Pancreas (tissue), 10 donors: ENCODE measurements at regions not wholly inside any gene's neighbourhood (a gene's known extent, or its start where the extent isn't known, plus 50 kb on each side); places are given as distances from the start of the nearest gene placed in this dataset.

Source experiments
- ATAC-seq, 4 donors: fragments of 200-7000 bp; cut with Tn5 transposase; one replicate each; pipeline versions ENCODE4 v1.8.0 to v1.9.1; 2020; ENCODE audit warnings: mild to moderate bottlenecking in 4 of 4, moderate library complexity in 4 of 4
- DNase-seq, 6 donors: peaks; one replicate each; pipeline ENCODE4 v3.0.0-alpha.2; 2020
- FAIRE-seq: peaks from 2 replicates; lab custom pipeline; 2012; peaks lifted over from hg19 to GRCh38; lab: Jason Lieb, UNC
- H3K27ac ChIP-seq, 4 donors: fragments of 200-600 bp; sonication (generic); 1 replicate in 3 of 4; 2 replicates in 1 of 4; pipeline versions ENCODE4 v1.5.0 to v1.8.0; 2020
- H3K27me3 ChIP-seq, 4 donors: fragments of 200-600 bp; one replicate each; pipeline ENCODE4 v1.8.0; 2021
- H3K36me3 ChIP-seq, 3 donors: fragments of 200-600 bp; sonication (generic) in 1 of 3; one replicate each; pipeline versions ENCODE4 v1.5.0 to v1.8.0; 2020 to 2021
- H3K4me1 ChIP-seq, 3 donors: fragments of 200-600 bp; one replicate each; pipeline ENCODE4 v1.8.0; 2021
- H3K4me3 ChIP-seq, 4 donors: fragments of 200-600 bp; sonication (generic) in 2 of 4; one replicate each; pipeline versions ENCODE4 v1.5.0 to v1.8.0; 2020 to 2021
- H3K9me3 ChIP-seq, 4 donors: fragments of 200-600 bp; one replicate each; pipeline ENCODE4 v1.8.0; 2021
- WGBS, 2 donors: extraction: QIAGEN DNeasy Blood & Tissue Kit; methylation state at CpG; one replicate each; pipeline ENCODE4 v1.1.7; 2013; 5-methylcytosine and 5-hydroxymethylcytosine counted together
- intact Hi-C, 3 donors: fragments of 100-400 bp; cut with DNase I; formaldehyde crosslinking; loops; one replicate each; pipeline versions ENCODE4 v1.11.1 to v1.14.2; 2022
- TF ChIP-seq, protein P1 (sequence below), 4 donors: fragments of 200-600 bp; sonication (generic) in 3 of 4; IDR thresholded peaks; one replicate each; pipeline versions ENCODE4 v1.5.0 to v1.8.0; 2021; ENCODE audit warnings: antibody characterized with exemption in 4 of 4
- donor health status: healthy with polysubstance abuse.
- donor health status: DM: no; HTN: no; CAD: no; lungs with moderate emphysema.
- donor health status: DM: no; HTN: no; CAD: no.
- donor health status: control.
- donor health status: control.
- donor health status: Bipolar disorder and iron deficiency.
- donor health status: DM: yes; HTN: yes; CAD: no.
- donor health status: DM: no; HTN: no; CAD: no.
- donor health status: DM: no; HTN: no; CAD: no.
- donor health status: DM: yes; HTN: yes; CAD: no.

GRCh38 chr18:60123031-60123430 is 223.2 kb downstream of the PMAIP1 start:
- FAIRE-seq, result no peak
- TF ChIP-seq, protein P1, sequence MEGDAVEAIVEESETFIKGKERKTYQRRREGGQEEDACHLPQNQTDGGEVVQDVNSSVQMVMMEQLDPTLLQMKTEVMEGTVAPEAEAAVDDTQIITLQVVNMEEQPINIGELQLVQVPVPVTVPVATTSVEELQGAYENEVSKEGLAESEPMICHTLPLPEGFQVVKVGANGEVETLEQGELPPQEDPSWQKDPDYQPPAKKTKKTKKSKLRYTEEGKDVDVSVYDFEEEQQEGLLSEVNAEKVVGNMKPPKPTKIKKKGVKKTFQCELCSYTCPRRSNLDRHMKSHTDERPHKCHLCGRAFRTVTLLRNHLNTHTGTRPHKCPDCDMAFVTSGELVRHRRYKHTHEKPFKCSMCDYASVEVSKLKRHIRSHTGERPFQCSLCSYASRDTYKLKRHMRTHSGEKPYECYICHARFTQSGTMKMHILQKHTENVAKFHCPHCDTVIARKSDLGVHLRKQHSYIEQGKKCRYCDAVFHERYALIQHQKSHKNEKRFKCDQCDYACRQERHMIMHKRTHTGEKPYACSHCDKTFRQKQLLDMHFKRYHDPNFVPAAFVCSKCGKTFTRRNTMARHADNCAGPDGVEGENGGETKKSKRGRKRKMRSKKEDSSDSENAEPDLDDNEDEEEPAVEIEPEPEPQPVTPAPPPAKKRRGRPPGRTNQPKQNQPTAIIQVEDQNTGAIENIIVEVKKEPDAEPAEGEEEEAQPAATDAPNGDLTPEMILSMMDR (IDR thresholded peaks at IDR 0.05), result no peak

DNA sequence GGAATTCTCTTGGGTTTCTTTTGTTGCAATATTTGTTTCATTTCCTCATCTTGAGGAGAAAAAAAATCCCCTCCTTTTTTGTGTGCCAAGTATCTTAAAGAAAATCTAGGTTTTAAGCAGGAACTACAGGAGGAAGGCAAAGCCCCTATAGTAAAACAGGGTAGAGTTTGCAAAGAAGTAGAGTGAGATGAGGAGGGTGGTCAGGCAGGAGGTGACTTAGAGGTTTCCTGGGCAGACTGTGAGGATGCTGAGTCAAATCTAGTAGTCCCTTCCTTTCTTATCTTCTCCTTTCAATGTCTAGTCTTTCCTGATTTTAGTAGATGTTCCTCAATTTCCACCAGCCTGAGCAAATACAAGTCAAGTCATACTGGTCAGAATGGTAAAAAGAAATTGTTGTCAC is 222.5 kb downstream of the PMAIP1 start:
- TF ChIP-seq, protein P1 (IDR thresholded peaks at IDR 0.05), result no peak
- no peak for FAIRE-seq

More at GRCh38 chr18:60123031-60123430, 223.2 kb downstream of the PMAIP1 start:
- 67% methylated on average over 1 of the region's 1 CpG for WGBS, 2 donors
- intact Hi-C loops, result no loop called here
- Histone ChIP-seq H3K27ac (no peak overlapping the region), H3K4me1 (no peaks in the 10 kb centered on the region), H3K9me3 (no peaks in the 10 kb centered on the region), H3K4me3 (no peak overlapping the region), H3K36me3 (no peaks in the 10 kb centered on the region), H3K27me3 (no peaks in the 10 kb centered on the region)
- ATAC-seq (no peak), DNase-seq (no peak)

GRCh38 chr18:60120231-60120750 is 220.5 kb downstream of the PMAIP1 start:
- no peak for DNase-seq

More for the DNA sequence above, 222.5 kb downstream of the PMAIP1 start:
- DNase-seq (no peak), ATAC-seq (no peak)
- Histone ChIP-seq H3K27ac (no peak overlapping the region), H3K4me1 (no peaks in the 10 kb centered on the region), H3K36me3 (no peaks in the 10 kb centered on the region), H3K4me3 (no peak overlapping the region), H3K9me3 (no peaks in the 10 kb centered on the region), H3K27me3 (no peaks in the 10 kb centered on the region)
- intact Hi-C loops, result no loop called here

GRCh38 chr18:60117321-60117720 is 217.5 kb downstream of the PMAIP1 start:
- Histone ChIP-seq H3K9me3 (no peaks in the 10 kb centered on the region), H3K4me1 (no peaks in the 10 kb centered on the region), H3K4me3 (no peak overlapping the region), H3K27me3 (no peaks in the 10 kb centered on the region), H3K27ac (no peak overlapping the region), H3K36me3 (no peaks in the 10 kb centered on the region)
- WGBS, 2 donors, result 22 to 33% methylated on average over 6 of the region's 6 CpGs
- DNase-seq, result no peak
- FAIRE-seq, result no peak
- TF ChIP-seq, protein P1 (IDR thresholded peaks at IDR 0.05), result no peak
- intact Hi-C loops, result no loop called here
- ATAC-seq, result no peak

More at GRCh38 chr18:60120231-60120750, 220.5 kb downstream of the PMAIP1 start:
- Histone ChIP-seq H3K4me3 (no peak overlapping the region), H3K9me3 (no peaks in the 10 kb centered on the region), H3K36me3 (no peaks in the 10 kb centered on the region), H3K27ac (no peak overlapping the region), H3K4me1 (no peaks in the 10 kb centered on the region), H3K27me3 (no peaks in the 10 kb centered on the region)
- intact Hi-C loops, result no loop called here
- FAIRE-seq, result no peak
- TF ChIP-seq, protein P1 (IDR thresholded peaks at IDR 0.05), result no peak
- 24 to 25% methylated on average over 5 of the region's 5 CpGs for WGBS, 2 donors
- no peak for ATAC-seq

- Histone ChIP-seq H3K4me3 (no peak overlapping the region), H3K4me1 (no peaks in the 10 kb centered on the region), H3K27ac (no peak overlapping the region), H3K36me3 (no peaks in the 10 kb centered on the region), H3K27me3 (no peaks in the 10 kb centered on the region), H3K9me3 (no peaks in the 10 kb centered on the region)
- no peak for ATAC-seq
- TF ChIP-seq, protein P1 (IDR thresholded peaks at IDR 0.05), result no peak
- intact Hi-C loops, result no loop called here
- DNase-seq, result no peak
- FAIRE-seq, result no peak
Observed at GRCh38 chr18:60113396-60113795, 213.6 kb downstream of the PMAIP1 start.
